Suprapubic skin (tissue), 4 donors: ENCODE measurements at regions not wholly inside any gene's neighbourhood (a gene's known extent, or its start where the extent isn't known, plus 50 kb on each side); places are given as distances from the start of the nearest gene placed in this dataset.

Source experiments
- EP300 ChIP-seq: sonication (generic); formaldehyde crosslinking; IDR thresholded peaks from one replicate; pipeline ENCODE4 v1.6.1; 2017; ENCODE audit warnings: antibody characterized with exemption
- POLR2A ChIP-seq, 2 donors: fragments of 450-650 bp; IDR thresholded peaks; one replicate each; pipeline ENCODE4 v1.6.1; 2017; ENCODE audit warnings: antibody characterized with exemption in 2 of 2, mild to moderate bottlenecking in 2 of 2, moderate library complexity in 2 of 2
- POLR2AphosphoS5 ChIP-seq, 3 donors: sonication (generic); formaldehyde crosslinking; IDR thresholded peaks; one replicate each; pipeline ENCODE4 v1.6.1; 2017; ENCODE audit warnings: antibody characterized with exemption in 3 of 3
- TF ChIP-seq, protein P1 (sequence below), 2 donors: fragments of 200-600 bp in 1 of 2; fragments of 450-650 bp in 1 of 2; sonication (generic) in 1 of 2; IDR thresholded peaks; one replicate each; pipeline ENCODE4 v1.5.1; 2016 to 2019; ENCODE audit warnings: antibody characterized with exemption in 2 of 2, mild to moderate bottlenecking in 1 of 2, moderate library complexity in 1 of 2

DNA sequence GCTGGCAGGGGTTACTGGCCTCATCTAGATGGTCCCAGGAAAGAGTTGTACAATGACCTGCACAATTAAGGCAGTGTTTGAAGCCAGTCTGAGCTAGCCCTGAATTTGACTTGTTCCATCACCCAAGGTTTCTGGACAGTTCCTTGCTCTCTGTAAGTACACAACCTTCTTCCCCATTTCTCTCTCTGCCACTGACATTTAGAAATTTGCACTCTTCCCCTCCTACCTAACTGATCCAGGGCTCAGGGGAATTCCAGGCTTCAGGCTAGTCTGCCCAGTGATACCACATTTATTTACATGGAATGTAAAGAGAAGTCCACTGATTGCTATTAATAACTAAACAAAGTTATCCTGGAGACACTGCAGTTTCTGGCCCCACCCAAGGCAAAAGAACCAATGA lies 139.0 kb upstream of the GPR26 start:
- TF ChIP-seq POLR2A (IDR thresholded peaks at IDR 0.05), result no peak
- TF ChIP-seq, protein P1, sequence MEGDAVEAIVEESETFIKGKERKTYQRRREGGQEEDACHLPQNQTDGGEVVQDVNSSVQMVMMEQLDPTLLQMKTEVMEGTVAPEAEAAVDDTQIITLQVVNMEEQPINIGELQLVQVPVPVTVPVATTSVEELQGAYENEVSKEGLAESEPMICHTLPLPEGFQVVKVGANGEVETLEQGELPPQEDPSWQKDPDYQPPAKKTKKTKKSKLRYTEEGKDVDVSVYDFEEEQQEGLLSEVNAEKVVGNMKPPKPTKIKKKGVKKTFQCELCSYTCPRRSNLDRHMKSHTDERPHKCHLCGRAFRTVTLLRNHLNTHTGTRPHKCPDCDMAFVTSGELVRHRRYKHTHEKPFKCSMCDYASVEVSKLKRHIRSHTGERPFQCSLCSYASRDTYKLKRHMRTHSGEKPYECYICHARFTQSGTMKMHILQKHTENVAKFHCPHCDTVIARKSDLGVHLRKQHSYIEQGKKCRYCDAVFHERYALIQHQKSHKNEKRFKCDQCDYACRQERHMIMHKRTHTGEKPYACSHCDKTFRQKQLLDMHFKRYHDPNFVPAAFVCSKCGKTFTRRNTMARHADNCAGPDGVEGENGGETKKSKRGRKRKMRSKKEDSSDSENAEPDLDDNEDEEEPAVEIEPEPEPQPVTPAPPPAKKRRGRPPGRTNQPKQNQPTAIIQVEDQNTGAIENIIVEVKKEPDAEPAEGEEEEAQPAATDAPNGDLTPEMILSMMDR (IDR thresholded peaks at IDR 0.05), result no peak
- no peak for TF ChIP-seq POLR2AphosphoS5 (IDR thresholded peaks at IDR 0.05)
- no peak for TF ChIP-seq EP300
